HepG2 (cell line): ENCODE measurements at regions not wholly inside any gene's neighbourhood (a gene's known extent, or its start where the extent isn't known, plus 50 kb on each side); places are given as distances from the start of the nearest gene placed in this dataset.

Experiments
- ATAC-seq: fragments of 200-7000 bp; cut with Tn5 transposase; 3 replicates; pipeline ENCODE4 v1.9.1; 2020; ENCODE audit warnings: mild to moderate bottlenecking, moderate library complexity
- BruUV-seq: library from RNA; stranded (reverse); fragments of 400-500 nt; replicated peaks from 2 replicates; lab custom pipeline; 2021; lab: Mats Ljungman, UMichigan
- CTCF ChIA-PET: fragments of 300-600 bp; formaldehyde crosslinking; extraction: SDS; loops from one replicate; lab custom pipeline; 2021; ENCODE audit warnings: low total read pairs, inconsistent platforms, low intra/inter-chr PET ratio; lab: Yijun Ruan, JAX
- POLR2A ChIA-PET: fragments of 350-600 bp; sonication (Branson Sonifier 250); formaldehyde crosslinking; loops from one replicate; lab custom pipeline; 2020; ENCODE audit warnings: antibody characterized with exemption, inconsistent platforms; lab: Yijun Ruan, JAX
- DNase-seq: peaks from one replicate; pipeline ENCODE4 v3.0.0-alpha.2; 2015; ENCODE audit warnings: low spot score
- FAIRE-seq: peaks from 3 replicates; lab custom pipeline; 2011; peaks lifted over from hg19 to GRCh38; lab: Jason Lieb, UNC
- H2AFZ ChIP-seq: one replicate; pipeline ENCODE4 v1.6.1; 2011; ENCODE audit warnings: low read length, inconsistent platforms
- H3K27ac ChIP-seq: fragments of 300-600 bp; 3 replicates; pipeline ENCODE4 v1.8.0; 2011; ENCODE audit warnings: mixed run types, mild to moderate bottlenecking, mixed read lengths, low read length, inconsistent platforms; ENCODE audit not compliant: insufficient read depth; ENCODE audit errors: extremely low read length
- H3K27me3 ChIP-seq, 2 experiments: fragments of 200-600 bp in 1 of 2; 2 replicates in 1 of 2; 3 replicates in 1 of 2; pipeline versions ENCODE4 v1.6.0 to v1.8.0; 2011; ENCODE audit warnings: low read length in 2 of 2, mild to moderate bottlenecking in 2 of 2, moderate library complexity in 2 of 2, inconsistent platforms in 1 of 2; ENCODE audit not compliant: insufficient read depth in 2 of 2, control insufficient read depth in 1 of 2
- H3K36me3 ChIP-seq, 2 experiments: fragments of 200-600 bp in 1 of 2; replicated peaks in 1 of 2; 2 replicates in 1 of 2; 3 replicates in 1 of 2; pipeline versions ENCODE4 v1.5.1 to v1.8.0; 2011; ENCODE audit warnings: low read length in 2 of 2, inconsistent platforms in 1 of 2; ENCODE audit not compliant: insufficient read depth in 2 of 2, control insufficient read depth in 1 of 2
- H3K4me1 ChIP-seq: 2 replicates; pipeline ENCODE4 v1.5.1; 2012; ENCODE audit warnings: low read length, inconsistent platforms; ENCODE audit not compliant: insufficient read depth
- H3K4me2 ChIP-seq: 2 replicates; pipeline ENCODE4 v1.6.0; 2011; ENCODE audit warnings: low read depth, low read length, inconsistent platforms
- H3K4me3 ChIP-seq, 3 experiments: fragments of 200-600 bp in 1 of 3; sonication (generic), shearing (Covaris generic) in 1 of 3; replicated peaks in 1 of 3; 2 replicates each; pipeline ENCODE4 v1.5.1; 2011 to 2016; ENCODE audit warnings: low read length in 3 of 3, inconsistent platforms in 2 of 3, low read depth in 2 of 3, mild to moderate bottlenecking in 2 of 3, control low read depth in 1 of 3, mixed read lengths in 1 of 3; ENCODE audit not compliant: insufficient read depth in 1 of 3
- H3K79me2 ChIP-seq: one replicate; pipeline ENCODE4 v1.6.1; 2011; ENCODE audit warnings: low read length, inconsistent platforms; ENCODE audit not compliant: insufficient read depth
- H3K9ac ChIP-seq: 2 replicates; pipeline ENCODE4 v1.6.0; 2011; ENCODE audit warnings: mild to moderate bottlenecking, low read depth, low read length, inconsistent platforms; ENCODE audit not compliant: insufficient read depth
- H3K9me3 ChIP-seq: 2 replicates; pipeline ENCODE4 v1.5.1; 2012; ENCODE audit warnings: mild to moderate bottlenecking, low read length
- H4K20me1 ChIP-seq: 2 replicates; pipeline ENCODE4 v1.6.0; 2011; ENCODE audit warnings: inconsistent platforms, mild to moderate bottlenecking, low read length, moderate library complexity; ENCODE audit not compliant: insufficient read depth
- MEIS1 ChIP-seq: sonication (generic); formaldehyde crosslinking; IDR thresholded peaks from 2 replicates; pipeline ENCODE4 v1.9.0; 2021; ENCODE audit warnings: mild to moderate bottlenecking, missing genetic modification reagents, moderate library complexity, borderline replicate concordance
- RAD51 ChIP-seq: fragments of 450-650 bp; IDR thresholded peaks from 2 replicates; pipeline ENCODE4 v1.6.1; 2016; ENCODE audit warnings: borderline replicate concordance
- YY1 ChIP-seq: IDR thresholded peaks from 2 replicates; pipeline ENCODE4 v1.6.1; 2011; ENCODE audit warnings: low read length, low read depth, moderate library complexity, mild to moderate bottlenecking; ENCODE audit not compliant: insufficient read depth, insufficient replicate concordance
- ZFP82 ChIP-seq: sonication (generic); formaldehyde crosslinking; IDR thresholded peaks from 2 replicates; pipeline ENCODE4 v1.5.1; 2020; ENCODE audit warnings: mild to moderate bottlenecking, missing genetic modification reagents, borderline replicate concordance
- ZNF331 ChIP-seq: sonication (generic); formaldehyde crosslinking; IDR thresholded peaks from 2 replicates; pipeline ENCODE4 v1.4.0; 2020; ENCODE audit warnings: missing genetic modification reagents
- WGBS: methylation state at CpG from one replicate; pipeline ENCODE4 v1.1.6; 2017; ENCODE audit warnings: low lambda C conversion rate; 5-methylcytosine and 5-hydroxymethylcytosine counted together
- in situ Hi-C: cut with HindIII; loops from 2 replicates; pipeline ENCODE4 v1.10.0; 2017; ENCODE audit warnings: low pct_unique_long_range_greater_than_20kb; ENCODE audit not compliant: extremely low pct_ligation_motif_present
- intact Hi-C: fragments of 100-400 bp; cut with micrococcal nuclease; formaldehyde crosslinking; loops from one replicate; pipeline ENCODE4 v1.10.0; 2022; ENCODE audit not compliant: unreplicated experiment
- TF ChIP-seq, protein P1 (sequence below): sonication (generic); formaldehyde crosslinking; conservative IDR thresholded peaks from 2 replicates; pipeline ENCODE4 v1.4.0; 2020; ENCODE audit warnings: missing genetic modification reagents
- TF ChIP-seq, protein P2 (sequence below): sonication (generic); formaldehyde crosslinking; IDR thresholded peaks from 2 replicates; pipeline ENCODE4 v1.8.0; 2022; ENCODE audit warnings: missing genetic modification reagents, mild to moderate bottlenecking, borderline replicate concordance

- no peaks in the 10 kb centered on the region for H3K9me3 ChIP-seq
- FAIRE-seq = no peak
- no peak overlapping the region for H3K9ac ChIP-seq
- TF ChIP-seq YY1 = no peak
- no peak for TF ChIP-seq RAD51
- no peak for TF ChIP-seq ZNF331 (CRISPR knock-in tag)
- no peak for TF ChIP-seq MEIS1 (CRISPR knock-in tag)
- TF ChIP-seq, protein P1, sequence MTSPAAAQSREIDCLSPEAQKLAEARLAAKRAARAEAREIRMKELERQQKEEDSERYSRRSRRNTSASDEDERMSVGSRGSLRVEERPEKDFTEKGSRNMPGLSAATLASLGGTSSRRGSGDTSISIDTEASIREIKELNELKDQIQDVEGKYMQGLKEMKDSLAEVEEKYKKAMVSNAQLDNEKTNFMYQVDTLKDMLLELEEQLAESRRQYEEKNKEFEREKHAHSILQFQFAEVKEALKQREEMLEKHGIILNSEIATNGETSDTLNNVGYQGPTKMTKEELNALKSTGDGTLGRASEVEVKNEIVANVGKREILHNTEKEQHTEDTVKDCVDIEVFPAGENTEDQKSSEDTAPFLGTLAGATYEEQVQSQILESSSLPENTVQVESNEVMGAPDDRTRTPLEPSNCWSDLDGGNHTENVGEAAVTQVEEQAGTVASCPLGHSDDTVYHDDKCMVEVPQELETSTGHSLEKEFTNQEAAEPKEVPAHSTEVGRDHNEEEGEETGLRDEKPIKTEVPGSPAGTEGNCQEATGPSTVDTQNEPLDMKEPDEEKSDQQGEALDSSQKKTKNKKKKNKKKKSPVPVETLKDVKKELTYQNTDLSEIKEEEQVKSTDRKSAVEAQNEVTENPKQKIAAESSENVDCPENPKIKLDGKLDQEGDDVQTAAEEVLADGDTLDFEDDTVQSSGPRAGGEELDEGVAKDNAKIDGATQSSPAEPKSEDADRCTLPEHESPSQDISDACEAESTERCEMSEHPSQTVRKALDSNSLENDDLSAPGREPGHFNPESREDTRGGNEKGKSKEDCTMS = no peak
- TF ChIP-seq, protein P2, sequence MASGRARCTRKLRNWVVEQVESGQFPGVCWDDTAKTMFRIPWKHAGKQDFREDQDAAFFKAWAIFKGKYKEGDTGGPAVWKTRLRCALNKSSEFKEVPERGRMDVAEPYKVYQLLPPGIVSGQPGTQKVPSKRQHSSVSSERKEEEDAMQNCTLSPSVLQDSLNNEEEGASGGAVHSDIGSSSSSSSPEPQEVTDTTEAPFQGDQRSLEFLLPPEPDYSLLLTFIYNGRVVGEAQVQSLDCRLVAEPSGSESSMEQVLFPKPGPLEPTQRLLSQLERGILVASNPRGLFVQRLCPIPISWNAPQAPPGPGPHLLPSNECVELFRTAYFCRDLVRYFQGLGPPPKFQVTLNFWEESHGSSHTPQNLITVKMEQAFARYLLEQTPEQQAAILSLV = no peak
- no peak for TF ChIP-seq ZFP82 (CRISPR knock-in tag)
- no peak for DNase-seq
- in situ Hi-C loops = no loop called here
- no peak overlapping the region for H3K27ac ChIP-seq
- peaks cover 0 to 4% of the 10 kb centered on the region in 2 experiments; a peak in 1 of 5 replicates for H3K27me3 ChIP-seq
- H4K20me1 ChIP-seq = no peaks in the 10 kb centered on the region
- H3K4me2 ChIP-seq = no peak overlapping the region
- no peaks in the 10 kb centered on the region for H3K79me2 ChIP-seq
- no peaks in the 10 kb centered on the region for H3K36me3 ChIP-seq
- ChIA-PET CTCF (no interaction called here), POLR2A (no interaction called here)
- intact Hi-C loops = no loop called here
- BruUV-seq = no TSS peak
- no peak overlapping the region for H3K4me3 ChIP-seq
- no peak overlapping the region for H2AFZ ChIP-seq
- WGBS = 0% methylated on average over 2 of the region's 2 CpGs
- no peak for ATAC-seq
- H3K4me1 ChIP-seq = no peaks in the 10 kb centered on the region
Observed at GRCh38 chr3:137926991-137927390, 83.0 kb upstream of the CLDN18 start.
